GM18511 (cell line): ENCODE measurements at regions not wholly inside any gene's neighbourhood (a gene's known extent, or its start where the extent isn't known, plus 50 kb on each side); places are given as distances from the start of the nearest gene placed in this dataset.
"Not testable (repeated sequence)": the region's sequence is repeated elsewhere in the genome, so short reads cannot be mapped to it uniquely, and the experiment has no call there.

Experiments
- ATAC-seq: cut with Tn5 transposase; IDR thresholded peaks from one replicate; pipeline ENCODE4 v1.9.1; 2021; ENCODE audit warnings: mild to moderate bottlenecking, moderate library complexity; ENCODE audit not compliant: unreplicated experiment

- ATAC-seq, result peak; percentile 12
Observed at GRCh38 chr3:176873261-176873660, 324.0 kb downstream of the TBL1XR1 start.

GRCh38 chr3:176872771-176873209 lies 324.5 kb downstream of the TBL1XR1 start:
- peak; percentile 97 for ATAC-seq

- ATAC-seq, result no peak
Observed at GRCh38 chr3:176870451-176870850, 326.8 kb downstream of the TBL1XR1 start.

GRCh38 chr3:176867681-176868663 lies 329.3 kb downstream of the TBL1XR1 start:
- ATAC-seq, result peak; percentile 32

- no peak for ATAC-seq
Observed at GRCh38 chr3:176861137-176861536, 336.1 kb downstream of the TBL1XR1 start.

- no peak for ATAC-seq
Observed at GRCh38 chr3:176856721-176857120, 340.6 kb downstream of the TBL1XR1 start.

GRCh38 chr3:176855901-176856486 lies 341.3 kb downstream of the TBL1XR1 start:
- no peak for ATAC-seq

- ATAC-seq, result no peak
Observed at GRCh38 chr3:176855213-176855612, 342.1 kb downstream of the TBL1XR1 start.

GRCh38 chr3:176850498-176850897 lies 346.8 kb downstream of the TBL1XR1 start:
- ATAC-seq, result no peak

GRCh38 chr3:176848431-176849214 lies 348.7 kb downstream of the TBL1XR1 start:
- ATAC-seq, result no peak

- no peak for ATAC-seq
Observed at GRCh38 chr3:176842914-176843313, 354.4 kb downstream of the TBL1XR1 start.

- ATAC-seq, result no peak
Observed at GRCh38 chr3:176840641-176841286, 356.5 kb downstream of the TBL1XR1 start.

- ATAC-seq, result no peak
Observed at GRCh38 chr3:176839901-176840300, 357.4 kb downstream of the TBL1XR1 start.

GRCh38 chr3:176839466-176839865 lies 357.8 kb downstream of the TBL1XR1 start:
- no peak for ATAC-seq

- ATAC-seq, result not testable (repeated sequence)
Observed at GRCh38 chr3:176827244-176827643, 370.0 kb downstream of the TBL1XR1 start.

GRCh38 chr3:176824811-176825210 lies 372.5 kb downstream of the TBL1XR1 start:
- no peak for ATAC-seq

GRCh38 chr3:176820764-176821163 lies 376.5 kb downstream of the TBL1XR1 start:
- no peak for ATAC-seq

GRCh38 chr3:176816937-176817336 lies 380.3 kb downstream of the TBL1XR1 start:
- no peak for ATAC-seq

- peak; percentile 99 for ATAC-seq
Observed at GRCh38 chr3:176814285-176814684, 383.0 kb downstream of the TBL1XR1 start.

GRCh38 chr3:176807938-176808337 lies 389.3 kb downstream of the TBL1XR1 start:
- no peak for ATAC-seq

GRCh38 chr3:176799675-176800074 lies 397.6 kb downstream of the TBL1XR1 start:
- no peak for ATAC-seq
